GM21825 (cell line): ENCODE measurements at regions not wholly inside any gene's neighbourhood (a gene's known extent, or its start where the extent isn't known, plus 50 kb on each side); places are given as distances from the start of the nearest gene placed in this dataset.
"Not testable (repeated sequence)": the region's sequence is repeated elsewhere in the genome, so short reads cannot be mapped to it uniquely, and the experiment has no call there.

Source experiments
- ATAC-seq: cut with Tn5 transposase; IDR thresholded peaks from one replicate; pipeline ENCODE4 v1.9.1; 2021; ENCODE audit warnings: mild to moderate bottlenecking, moderate library complexity; ENCODE audit not compliant: unreplicated experiment

GRCh38 chr2:65974067-65974723, 460.7 kb upstream of the MEIS1 start:
- no peak for ATAC-seq

- ATAC-seq, result no peak
Observed at GRCh38 chr2:65969161-65969560, 465.8 kb upstream of the MEIS1 start.

DNA sequence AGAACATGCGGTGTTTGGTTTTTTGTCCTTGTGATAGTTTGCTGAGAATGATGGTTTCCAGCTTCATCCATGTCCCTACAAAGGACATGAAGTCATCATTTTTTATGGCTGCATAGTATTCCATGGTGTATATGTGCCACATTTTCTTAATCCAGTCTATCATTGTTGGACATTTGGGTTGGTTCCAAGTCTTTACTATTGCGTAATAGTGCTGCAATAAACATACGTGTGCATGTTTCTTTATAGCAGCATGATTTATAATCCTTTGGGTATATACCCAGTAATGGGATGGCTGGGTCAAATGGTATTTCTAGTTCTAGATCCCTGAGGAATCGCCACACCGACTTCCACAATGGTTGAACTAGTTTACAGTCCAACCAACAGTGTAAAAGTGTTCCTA, 471.6 kb upstream of the MEIS1 start:
- ATAC-seq, result not testable (repeated sequence)

DNA sequence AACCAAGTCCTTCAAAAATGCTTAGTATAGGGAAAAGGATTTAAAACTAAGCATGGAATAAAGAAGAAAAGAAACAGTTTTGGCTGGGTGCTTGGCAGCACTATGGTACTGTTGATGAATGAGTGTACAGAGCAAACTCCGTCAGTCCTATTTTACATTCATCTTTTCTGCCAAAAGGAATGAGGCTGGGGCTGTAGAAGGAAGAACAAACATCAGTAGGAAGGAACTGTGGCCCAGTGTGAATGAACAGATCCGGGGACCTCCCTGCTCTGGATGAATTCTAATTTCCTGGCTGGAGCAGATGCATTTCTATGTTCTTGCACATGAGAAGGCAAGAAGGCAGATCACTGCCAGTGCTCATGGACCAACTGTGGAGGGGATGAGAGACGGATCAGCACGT, 474.0 kb upstream of the MEIS1 start:
- ATAC-seq, result no peak

GRCh38 chr2:65957886-65958285, 477.0 kb upstream of the MEIS1 start:
- ATAC-seq, result no peak

DNA sequence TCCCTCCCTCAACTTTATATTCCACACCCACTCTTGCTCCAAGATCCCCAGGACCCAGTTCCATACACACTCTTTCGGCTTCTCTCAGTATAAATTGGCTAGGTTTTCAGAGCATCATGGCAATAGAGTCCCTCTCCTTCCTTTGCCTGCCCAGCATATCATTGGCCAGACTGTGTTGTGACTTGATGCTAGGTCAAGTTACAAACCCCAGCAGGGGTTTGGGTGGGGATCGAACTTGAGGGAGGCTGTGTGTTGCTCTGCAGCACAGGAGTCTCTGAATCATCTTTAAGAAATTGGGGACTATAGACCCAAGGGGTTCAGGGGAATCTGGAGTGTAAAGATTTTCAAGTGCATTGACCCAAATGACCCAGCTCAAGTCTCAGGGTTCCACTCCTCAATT, 477.5 kb upstream of the MEIS1 start:
- ATAC-seq, result no peak

DNA sequence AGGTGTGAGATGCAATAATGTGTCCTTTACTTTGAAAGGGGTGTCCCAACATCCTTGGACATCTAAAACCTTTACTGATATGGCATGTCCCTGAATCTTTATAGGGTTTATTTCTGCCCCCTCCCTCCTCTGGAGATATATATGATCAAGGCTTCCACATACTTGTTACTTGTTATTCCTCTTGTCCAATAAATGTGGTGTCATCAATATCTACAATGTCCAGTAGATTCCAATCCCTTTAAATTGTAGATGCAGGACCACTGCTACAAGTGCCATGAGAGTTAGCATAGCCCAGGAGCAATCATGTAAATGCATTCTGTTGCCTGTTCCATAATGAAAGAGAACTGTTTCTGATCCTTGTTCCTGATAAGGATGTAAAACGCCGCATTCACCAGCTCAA, 479.7 kb upstream of the MEIS1 start:
- ATAC-seq, result no peak

DNA sequence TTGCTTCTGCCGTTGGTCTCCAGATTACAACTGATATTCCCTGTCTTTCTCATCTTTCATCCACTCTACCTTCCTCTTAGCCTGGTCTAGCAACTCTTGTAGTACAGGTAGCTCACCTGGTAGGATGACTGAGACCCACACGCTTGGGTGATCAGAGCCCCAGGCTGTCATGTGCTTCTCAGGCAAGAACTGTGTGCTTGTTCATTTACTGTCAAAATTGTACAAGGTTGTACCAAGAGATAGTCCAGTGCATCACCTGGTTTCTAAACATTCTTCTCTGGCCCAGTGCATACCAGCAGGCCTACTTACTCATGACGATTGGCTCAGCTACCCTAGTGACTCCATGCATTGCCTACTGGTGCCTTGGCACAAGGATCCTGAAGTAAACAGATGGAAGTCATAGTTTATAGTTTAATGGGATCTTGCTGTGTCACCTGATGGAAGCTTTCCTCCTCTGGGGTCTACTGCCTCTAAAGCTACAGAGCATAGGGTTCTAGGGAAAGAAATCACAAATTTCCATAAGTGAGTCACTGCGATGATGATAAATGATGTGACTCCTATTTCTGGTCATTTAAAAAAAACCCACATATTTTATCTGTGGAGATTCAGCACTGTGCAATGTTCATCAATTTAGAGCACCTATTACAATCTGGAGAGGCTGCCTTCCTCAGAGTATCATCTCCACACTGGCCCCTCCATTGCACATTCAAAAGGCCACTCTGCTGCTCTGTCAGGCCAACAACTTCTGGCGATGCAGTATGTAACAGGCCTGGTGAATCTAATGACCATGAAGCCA, 481.8 kb upstream of the MEIS1 start:
- no peak for ATAC-seq

DNA sequence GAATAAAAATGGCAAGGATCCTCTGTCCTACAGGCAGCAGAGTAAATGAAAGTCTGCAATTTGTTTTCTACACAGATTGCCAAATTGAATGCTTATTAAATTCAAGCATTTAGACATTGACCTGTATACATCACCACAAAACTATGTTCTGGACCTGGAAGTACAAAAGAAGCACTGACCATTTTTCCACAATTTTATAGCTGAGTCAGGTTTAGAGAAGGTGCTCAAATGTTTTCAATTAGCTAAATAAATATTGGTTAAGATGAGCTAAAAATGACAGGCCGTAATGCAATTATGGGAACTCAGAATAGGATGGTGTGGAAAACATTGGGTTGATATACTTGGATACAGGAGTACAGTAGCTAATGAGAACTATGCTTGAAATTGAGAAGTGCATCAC, 490.7 kb upstream of the MEIS1 start:
- no peak for ATAC-seq

DNA sequence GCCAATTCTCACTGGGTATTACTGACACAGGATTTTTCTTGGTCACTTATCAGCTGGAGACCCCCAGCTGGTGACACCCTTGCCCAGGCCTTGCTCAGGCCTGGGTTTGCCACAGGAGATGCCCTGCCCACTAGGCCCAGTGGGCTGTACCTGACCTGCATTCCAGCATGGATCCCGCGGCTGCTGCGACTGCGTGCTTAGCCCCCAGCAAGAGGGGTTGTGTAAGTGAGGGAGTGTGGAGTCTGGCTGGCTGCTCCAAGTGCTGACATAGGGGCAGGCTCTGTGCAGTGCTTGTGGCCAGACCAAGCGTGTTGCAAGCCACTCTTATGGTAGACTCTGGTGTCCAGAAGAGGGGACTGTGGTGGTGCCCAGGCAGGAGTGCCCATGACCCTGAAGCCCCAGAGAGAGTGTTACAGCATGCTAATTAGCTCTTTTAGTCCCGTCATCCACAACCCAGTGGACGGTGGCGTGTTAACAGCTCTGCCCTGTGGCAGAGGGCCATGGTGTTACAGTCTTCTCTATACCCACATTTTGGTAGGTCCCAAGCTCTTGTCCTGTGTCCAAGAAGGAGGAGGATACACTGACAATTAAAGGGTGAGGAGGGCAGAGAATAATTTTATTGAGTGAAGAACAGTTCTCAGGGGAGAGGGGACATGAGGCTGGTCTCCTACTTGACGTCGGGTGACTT, 491.7 kb upstream of the MEIS1 start:
- no peak for ATAC-seq

- no peak for ATAC-seq
Observed at GRCh38 chr2:65940856-65941255, 494.1 kb upstream of the MEIS1 start.

GRCh38 chr2:65939687-65940086, 495.2 kb upstream of the MEIS1 start:
- no peak for ATAC-seq

- no peak for ATAC-seq
Observed at GRCh38 chr2:65937379-65938160, 497.4 kb upstream of the MEIS1 start.

GRCh38 chr2:65934992-65935629, 499.8 kb upstream of the MEIS1 start:
- ATAC-seq, result no peak

GRCh38 chr2:65932571-65932970, 500.2 kb upstream of the SPRED2 start:
- ATAC-seq, result no peak

DNA sequence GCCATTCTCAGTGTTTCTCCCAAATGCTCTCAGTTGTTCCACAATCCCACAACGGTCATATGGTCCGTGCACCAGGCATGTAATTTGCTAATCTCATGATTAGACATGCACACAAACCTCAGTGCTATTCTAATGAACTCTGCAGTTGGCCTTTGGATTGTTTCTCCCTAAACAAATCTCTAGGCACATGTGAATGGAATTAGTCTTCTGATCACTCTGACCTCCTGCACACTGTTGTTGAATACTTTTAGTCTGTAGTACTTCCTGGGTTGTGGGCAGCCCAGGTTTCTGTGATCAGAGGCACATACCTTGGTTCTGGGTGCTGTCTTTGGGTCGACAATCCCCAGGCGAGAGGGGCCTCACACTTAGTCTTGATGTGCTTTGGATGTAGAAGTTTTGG, 498.7 kb upstream of the SPRED2 start:
- ATAC-seq, result no peak

DNA sequence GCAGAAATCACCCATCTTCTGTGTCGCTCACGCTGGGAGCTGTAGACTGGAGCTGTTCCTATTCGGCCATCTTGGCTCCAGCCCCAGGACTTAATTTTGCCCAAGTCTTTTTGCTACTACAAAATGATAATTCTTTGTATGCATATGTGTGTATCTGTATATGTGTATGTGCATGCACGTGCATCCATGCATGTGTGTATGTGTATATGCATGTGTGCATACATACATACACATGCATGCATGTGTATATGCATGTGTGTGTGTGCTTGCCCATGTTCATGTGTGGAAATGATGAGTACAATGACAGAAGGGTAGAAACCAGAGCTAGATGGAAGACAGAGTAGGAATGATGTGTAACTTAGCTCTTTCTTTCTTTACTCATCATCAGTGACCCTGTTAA, 497.9 kb upstream of the SPRED2 start:
- ATAC-seq, result no peak

GRCh38 chr2:65929664-65930063, 497.3 kb upstream of the SPRED2 start:
- ATAC-seq, result not testable (repeated sequence)

DNA sequence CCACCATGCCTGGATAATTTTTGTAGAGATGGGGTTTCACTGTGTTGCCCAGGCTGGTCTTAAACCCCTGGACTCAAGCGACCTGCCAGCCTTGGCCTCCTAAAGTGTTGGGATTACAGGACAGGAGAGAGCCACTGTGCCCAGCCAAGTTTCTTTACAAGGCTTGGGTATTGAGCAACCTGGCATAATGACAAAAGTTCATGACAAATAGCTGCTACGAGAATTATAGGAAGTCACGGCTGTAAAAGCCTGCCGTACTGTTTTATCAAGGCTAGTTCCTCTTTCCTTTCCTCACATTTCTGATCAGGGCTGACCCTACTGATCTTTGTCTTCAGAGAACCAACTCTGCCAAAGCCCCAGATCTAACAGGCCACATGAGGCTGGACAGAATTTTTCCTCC, 490.4 kb upstream of the SPRED2 start:
- no peak for ATAC-seq

GRCh38 chr2:65922030-65922429, 489.6 kb upstream of the SPRED2 start:
- ATAC-seq, result no peak

- no peak for ATAC-seq
Observed at GRCh38 chr2:65921116-65921515, 488.7 kb upstream of the SPRED2 start.
